Retina (tissue), 1 donor: ENCODE measurements at regions not wholly inside any gene's neighbourhood (a gene's known extent, or its start where the extent isn't known, plus 50 kb on each side); places are given as distances from the start of the nearest gene placed in this dataset.
"Not testable (repeated sequence)": the region's sequence is repeated elsewhere in the genome, so short reads cannot be mapped to it uniquely, and the experiment has no call there.

ENCODE experiments used
- DNase-seq: peaks from one replicate; pipeline ENCODE4 v3.0.0-alpha.2; 2016

- not testable (repeated sequence) for DNase-seq
These were observed 218.5 kb upstream of the ATP6AP2 start for GRCh38 chrX:40362291-40362690.

- DNase-seq, result no peak
These were observed 220.2 kb upstream of the ATP6AP2 start for GRCh38 chrX:40360557-40360956.

GRCh38 chrX:40359593-40359992 lies 221.2 kb upstream of the ATP6AP2 start:
- no peak for DNase-seq

- no peak for DNase-seq
These were observed 221.8 kb upstream of the ATP6AP2 start for GRCh38 chrX:40358994-40359393.

- DNase-seq, result no peak
These were observed 231.5 kb upstream of the ATP6AP2 start for GRCh38 chrX:40349251-40349650.

- DNase-seq, result no peak
These were observed 234.4 kb upstream of the ATP6AP2 start for GRCh38 chrX:40346379-40346778.

- DNase-seq, result no peak
These were observed 237.5 kb upstream of the ATP6AP2 start for GRCh38 chrX:40343319-40343718.

- DNase-seq, result no peak
These were observed 240.7 kb upstream of the ATP6AP2 start for GRCh38 chrX:40340116-40340515.

- DNase-seq, result no peak
These were observed 235.6 kb upstream of the BCOR start for GRCh38 chrX:40333344-40333743.

GRCh38 chrX:40331762-40332161 lies 234.0 kb upstream of the BCOR start:
- no peak for DNase-seq

- no peak for DNase-seq
These were observed 233.6 kb upstream of the BCOR start for GRCh38 chrX:40331353-40331752.

GRCh38 chrX:40329616-40330015 lies 231.9 kb upstream of the BCOR start:
- DNase-seq, result no peak

- DNase-seq, result no peak
These were observed 229.3 kb upstream of the BCOR start for GRCh38 chrX:40327085-40327484.

GRCh38 chrX:40326186-40326965 lies 228.6 kb upstream of the BCOR start:
- DNase-seq, result no peak

- no peak for DNase-seq
These were observed 227.4 kb upstream of the BCOR start for GRCh38 chrX:40325161-40325560.

GRCh38 chrX:40323977-40324376 lies 226.2 kb upstream of the BCOR start:
- DNase-seq, result no peak

- DNase-seq, result no peak
These were observed 223.1 kb upstream of the BCOR start for GRCh38 chrX:40320819-40321218.

- no peak for DNase-seq
These were observed 221.0 kb upstream of the BCOR start for GRCh38 chrX:40318801-40319200.

- no peak for DNase-seq
These were observed 220.3 kb upstream of the BCOR start for GRCh38 chrX:40318076-40318475.

- no peak for DNase-seq
These were observed 218.7 kb upstream of the BCOR start for GRCh38 chrX:40316502-40316901.

GRCh38 chrX:40314070-40314469 lies 216.3 kb upstream of the BCOR start:
- no peak for DNase-seq

- DNase-seq, result no peak
These were observed 215.5 kb upstream of the BCOR start for GRCh38 chrX:40313269-40313668.

- DNase-seq, result no peak
These were observed 212.7 kb upstream of the BCOR start for GRCh38 chrX:40310447-40310846.

GRCh38 chrX:40310016-40310415 lies 212.3 kb upstream of the BCOR start:
- DNase-seq, result no peak

- no peak for DNase-seq
These were observed 210.1 kb upstream of the BCOR start for GRCh38 chrX:40307871-40308270.
